Fibroblast of the aortic adventitia (primary cell): ENCODE measurements at regions not wholly inside any gene's neighbourhood (a gene's known extent, or its start where the extent isn't known, plus 50 kb on each side); places are given as distances from the start of the nearest gene placed in this dataset.

ENCODE experiments used
- DNase-seq: peaks from one replicate; pipeline ENCODE4 v3.0.0-alpha.2; 2010; ENCODE audit warnings: low read depth
- H3K4me3 ChIP-seq: 2 replicates; pipeline ENCODE4 v1.5.1; 2011; ENCODE audit warnings: low read depth, mild to moderate bottlenecking, control low read depth, low read length, moderate library complexity
- CTCF ChIP-seq: IDR thresholded peaks from 2 replicates; pipeline ENCODE4 v1.5.1; 2011; ENCODE audit warnings: mild to moderate bottlenecking, low read length, control low read depth, inconsistent platforms; ENCODE audit not compliant: insufficient read depth

GRCh38 chr17:36661047-36661666, 59.8 kb downstream of the MRM1 start:
- DNase-seq = no peak
- no peak for TF ChIP-seq CTCF
- no peak overlapping the region for H3K4me3 ChIP-seq

DNA sequence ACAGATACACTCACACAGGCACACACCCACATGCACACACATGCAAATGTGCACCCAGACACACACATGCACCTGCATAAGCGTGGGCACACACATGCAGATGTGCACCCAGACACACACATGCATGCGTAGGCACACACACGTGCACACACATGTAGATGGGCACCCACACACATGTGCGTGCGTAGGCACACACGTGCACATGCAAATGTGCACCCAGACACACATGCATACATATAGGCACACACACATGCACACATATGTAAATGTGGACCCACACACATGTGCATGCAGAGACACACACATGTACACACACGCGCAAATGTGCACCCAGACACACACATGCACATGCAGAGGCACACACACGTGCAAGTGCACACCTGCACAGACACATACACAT, 60.3 kb downstream of the MRM1 start:
- no peak overlapping the region for H3K4me3 ChIP-seq
- DNase-seq = no peak
- TF ChIP-seq CTCF = no peak

GRCh38 chr17:36665417-36665816, 64.0 kb downstream of the MRM1 start:
- no peak overlapping the region for H3K4me3 ChIP-seq
- DNase-seq = no peak
- TF ChIP-seq CTCF = no peak

DNA sequence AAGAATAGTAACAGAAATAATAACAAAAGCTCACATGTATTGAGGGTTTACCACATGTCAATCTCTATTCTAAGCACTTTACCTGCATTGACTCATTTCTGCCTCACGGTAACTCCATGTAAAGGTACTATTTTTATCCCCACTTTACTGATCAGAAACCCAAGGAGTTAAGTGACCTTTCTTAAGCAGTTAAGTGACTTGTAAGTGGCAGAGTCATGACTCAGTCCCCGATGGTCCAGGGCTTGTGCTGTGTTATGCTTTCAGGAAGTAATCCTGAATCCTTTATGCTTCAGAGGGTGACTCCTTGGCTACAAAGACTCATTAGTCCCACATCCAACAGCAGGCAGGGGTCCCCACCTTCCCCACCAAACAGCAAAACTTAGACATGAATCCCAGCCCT, 66.5 kb downstream of the MRM1 start:
- H3K4me3 ChIP-seq = no peak overlapping the region
- DNase-seq = no peak
- TF ChIP-seq CTCF = no peak

GRCh38 chr17:36668824-36669223, 67.4 kb downstream of the MRM1 start:
- no peak for TF ChIP-seq CTCF
- H3K4me3 ChIP-seq = no peak overlapping the region
- DNase-seq = no peak

DNA sequence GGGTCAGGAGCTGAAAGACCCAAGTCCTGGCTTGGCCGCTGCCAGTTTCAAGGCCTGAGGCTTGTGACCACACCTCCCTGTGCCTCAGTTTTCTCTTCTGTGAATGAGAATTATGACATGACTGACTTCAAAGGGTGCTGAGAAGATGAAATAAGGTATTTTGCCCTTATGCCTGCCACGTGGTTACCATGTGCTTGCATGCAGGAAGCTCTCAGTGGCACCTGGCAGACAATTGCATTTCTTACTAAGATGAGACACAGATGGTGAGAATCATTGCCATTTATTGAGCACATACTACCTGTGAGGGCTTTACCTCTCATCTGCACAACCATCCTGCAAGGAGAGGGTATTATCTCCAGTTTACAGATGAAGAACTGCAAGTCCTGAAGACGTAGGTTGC, 69.8 kb downstream of the MRM1 start:
- no peak for DNase-seq
- no peak overlapping the region for H3K4me3 ChIP-seq
- no peak for TF ChIP-seq CTCF

DNA sequence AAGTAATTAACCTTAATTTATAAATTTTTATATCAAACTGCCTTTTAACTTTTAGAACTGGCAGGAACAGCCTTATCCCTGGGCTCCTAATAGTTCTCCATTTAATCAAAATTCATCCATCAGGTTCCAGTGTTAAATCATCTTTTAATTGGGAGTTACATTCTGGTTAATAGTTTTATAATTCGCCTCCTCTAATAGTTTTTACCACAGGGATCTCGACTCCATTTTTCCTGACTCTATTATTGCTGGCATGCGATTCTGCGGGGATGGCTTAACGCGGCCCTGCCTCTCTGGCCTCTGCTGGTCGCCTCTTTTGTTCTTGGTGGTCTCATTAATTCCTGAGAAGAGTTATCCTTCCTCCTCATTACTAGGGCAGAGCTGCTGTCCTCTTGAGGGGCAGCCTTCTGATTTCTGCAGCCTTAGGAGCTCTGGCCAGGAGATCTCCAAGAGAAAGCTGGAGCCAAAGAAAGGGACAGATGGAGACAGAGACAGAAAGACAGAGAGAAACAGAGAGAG, 71.1 kb downstream of the MRM1 start:
- no peak for TF ChIP-seq CTCF
- H3K4me3 ChIP-seq = no peak overlapping the region
- no peak for DNase-seq
